Gastroesophageal sphincter (tissue), 4 donors: ENCODE measurements at regions not wholly inside any gene's neighbourhood (a gene's known extent, or its start where the extent isn't known, plus 50 kb on each side); places are given as distances from the start of the nearest gene placed in this dataset.
"Not testable (repeated sequence)": the region's sequence is repeated elsewhere in the genome, so short reads cannot be mapped to it uniquely, and the experiment has no call there.

Source experiments
- ATAC-seq: fragments of 150-250 bp; one replicate; pipeline ENCODE4 v1.9.1; 2016; ENCODE audit warnings: mild to moderate bottlenecking, moderate library complexity
- H3K27ac ChIP-seq, 4 donors: fragments of 200-600 bp; sonication (generic) in 3 of 4; 1 replicate in 3 of 4; 2 replicates in 1 of 4; pipeline ENCODE4 v1.5.1; 2016 to 2019
- H3K27me3 ChIP-seq: fragments of 200-600 bp; sonication (generic); one replicate; pipeline ENCODE4 v1.5.1; 2019
- H3K36me3 ChIP-seq, 2 donors: fragments of 200-600 bp; sonication (generic); one replicate each; pipeline ENCODE4 v1.5.1; 2019; ENCODE audit warnings: control low read depth in 1 of 2
- H3K4me1 ChIP-seq, 3 donors: fragments of 200-600 bp; sonication (generic); 1 replicate in 2 of 3; 2 replicates in 1 of 3; pipeline ENCODE4 v1.5.1; 2016 to 2019; ENCODE audit warnings: control low read depth in 2 of 3
- H3K4me3 ChIP-seq, 2 donors: fragments of 200-600 bp; sonication (generic); one replicate each; pipeline ENCODE4 v1.5.1; 2019; ENCODE audit warnings: mild to moderate bottlenecking in 1 of 2, moderate library complexity in 1 of 2
- H3K9me3 ChIP-seq, 3 donors: fragments of 200-600 bp; sonication (generic); one replicate each; pipeline ENCODE4 v1.5.1; 2017 to 2019; ENCODE audit warnings: control low read depth in 2 of 3
- CTCF ChIP-seq, 4 experiments: fragments of 200-600 bp in 2 of 4; fragments of 450-650 bp in 2 of 4; sonication (generic) in 1 of 4; IDR thresholded peaks; one replicate each; pipeline ENCODE4 v1.5.1; 2017 to 2019; ENCODE audit warnings: antibody characterized with exemption in 4 of 4, mild to moderate bottlenecking in 2 of 4, moderate library complexity in 2 of 4
- EP300 ChIP-seq: sonication (generic); formaldehyde crosslinking; IDR thresholded peaks from one replicate; pipeline ENCODE4 v1.6.1; 2017; ENCODE audit warnings: antibody characterized with exemption, mild to moderate bottlenecking
- POLR2A ChIP-seq, 2 donors: fragments of 450-650 bp; IDR thresholded peaks; one replicate each; pipeline ENCODE4 v1.6.1; 2017; ENCODE audit warnings: antibody characterized with exemption in 2 of 2, mild to moderate bottlenecking in 2 of 2, moderate library complexity in 1 of 2
- POLR2AphosphoS5 ChIP-seq: sonication (generic); formaldehyde crosslinking; IDR thresholded peaks from one replicate; pipeline ENCODE4 v1.6.1; 2017; ENCODE audit warnings: antibody characterized with exemption
- WGBS, 2 donors: methylation state at CpG; one replicate each; pipeline ENCODE4 v1.1.5; 2018; ENCODE audit warnings: low coverage in 1 of 2; 5-methylcytosine and 5-hydroxymethylcytosine counted together

- H3K9me3 ChIP-seq = no peaks in the 10 kb centered on the region
- no peak overlapping the region for H3K4me3 ChIP-seq
- 68 to 100% methylated on average over 2 to 4 of the region's 10 CpGs for WGBS, 2 donors
- no peaks in the 10 kb centered on the region for H3K4me1 ChIP-seq
- ATAC-seq = no peak
- TF ChIP-seq POLR2A (IDR thresholded peaks at IDR 0.05) (no peak), POLR2AphosphoS5 (no peak), EP300 (no peak), CTCF (IDR thresholded peaks at IDR 0.05) (no peak)
- H3K27me3 ChIP-seq = peaks cover 31% of the 10 kb centered on the region
- H3K36me3 ChIP-seq = no peaks in the 10 kb centered on the region
- no peak overlapping the region for H3K27ac ChIP-seq
Observed at GRCh38 chr7:149635561-149636329, 137.6 kb downstream of the ZNF467 start.

- H3K4me1 ChIP-seq = no peaks in the 10 kb centered on the region
- H3K27ac ChIP-seq = no peak overlapping the region
- no peak for ATAC-seq
- no peaks in the 10 kb centered on the region for H3K9me3 ChIP-seq
- no peaks in the 10 kb centered on the region for H3K36me3 ChIP-seq
- H3K4me3 ChIP-seq = no peak overlapping the region
- no peak for TF ChIP-seq POLR2AphosphoS5
- no peak for TF ChIP-seq CTCF (IDR thresholded peaks at IDR 0.05)
- TF ChIP-seq POLR2A (IDR thresholded peaks at IDR 0.05) = no peak
- TF ChIP-seq EP300 = no peak
- WGBS, 2 donors = 59 to 94% methylated on average over 3 to 4 of the region's 13 CpGs
- peaks cover 31% of the 10 kb centered on the region for H3K27me3 ChIP-seq
Observed at GRCh38 chr7:149633976-149634945, 136.7 kb upstream of the ZNF746 start.

GRCh38 chr7:149628361-149629149, 130.9 kb upstream of the ZNF746 start:
- not testable (repeated sequence) for H3K27ac ChIP-seq, ATAC-seq, H3K36me3 ChIP-seq, H3K27me3 ChIP-seq, H3K9me3 ChIP-seq, H3K4me3 ChIP-seq
- peaks cover 0 to 15% (median 0%) of the 10 kb centered on the region in 3 donors for H3K4me1 ChIP-seq
- 78% methylated on average over 11 of the region's 11 CpGs; no CpG with 5 or more reads in 1 of the 2 donors for WGBS, 2 donors

- Histone ChIP-seq H3K36me3 (no peaks in the 10 kb centered on the region), H3K4me3 (no peak overlapping the region), H3K27me3 (no peaks in the 10 kb centered on the region), H3K4me1 (peaks cover 0 to 22% (median 5%) of the 10 kb centered on the region in 3 donors), H3K27ac (no peak overlapping the region), H3K9me3 (no peaks in the 10 kb centered on the region)
- WGBS, 2 donors = 17 to 50% methylated on average over 1 of the region's 3 CpGs
- TF ChIP-seq CTCF (IDR thresholded peaks at IDR 0.05) (no peak), POLR2A (IDR thresholded peaks at IDR 0.05) (no peak), EP300 (no peak), POLR2AphosphoS5 (no peak)
- no peak for ATAC-seq
Observed at GRCh38 chr7:149627911-149628310, 130.3 kb upstream of the ZNF746 start.

GRCh38 chr7:149626972-149627371, 129.4 kb upstream of the ZNF746 start:
- WGBS, 2 donors = 57 to 75% methylated on average over 5 to 8 of the region's 10 CpGs
- H3K27me3 ChIP-seq = no peaks in the 10 kb centered on the region
- no peak overlapping the region for H3K4me3 ChIP-seq
- peaks cover 0 to 3% of the 10 kb centered on the region in 2 donors for H3K36me3 ChIP-seq
- H3K27ac ChIP-seq = no peak overlapping the region
- H3K9me3 ChIP-seq = no peaks in the 10 kb centered on the region
- H3K4me1 ChIP-seq = peaks cover 0 to 31% (median 13%) of the 10 kb centered on the region in 3 donors
- ATAC-seq = no peak
- TF ChIP-seq CTCF (IDR thresholded peaks at IDR 0.05) (no peak), EP300 (no peak), POLR2AphosphoS5 (no peak), POLR2A (IDR thresholded peaks at IDR 0.05) (no peak)
